Keratinocyte (primary cell): ENCODE measurements at regions not wholly inside any gene's neighbourhood (a gene's known extent, or its start where the extent isn't known, plus 50 kb on each side); places are given as distances from the start of the nearest gene placed in this dataset.

Experiments
- EZH2 ChIP-seq: IDR thresholded peaks from one replicate; pipeline ENCODE4 v1.6.1; 2012; ENCODE audit warnings: inconsistent platforms, mild to moderate bottlenecking, low read length, moderate library complexity
- TF ChIP-seq, protein P1 (sequence below), 3 experiments: IDR thresholded peaks in 1 of 3; conservative IDR thresholded peaks in 1 of 3; optimal IDR thresholded peaks in 1 of 3; 2 replicates in 2 of 3; 3 replicates in 1 of 3; pipeline versions ENCODE3 to v1.5.1; 2011; ENCODE audit warnings: low read length in 3 of 3, mild to moderate bottlenecking in 3 of 3, moderate library complexity in 2 of 3, control low read depth in 1 of 3, inconsistent platforms in 1 of 3; ENCODE audit not compliant: insufficient read depth in 2 of 3; ENCODE audit errors: extremely low read depth in 1 of 3

DNA sequence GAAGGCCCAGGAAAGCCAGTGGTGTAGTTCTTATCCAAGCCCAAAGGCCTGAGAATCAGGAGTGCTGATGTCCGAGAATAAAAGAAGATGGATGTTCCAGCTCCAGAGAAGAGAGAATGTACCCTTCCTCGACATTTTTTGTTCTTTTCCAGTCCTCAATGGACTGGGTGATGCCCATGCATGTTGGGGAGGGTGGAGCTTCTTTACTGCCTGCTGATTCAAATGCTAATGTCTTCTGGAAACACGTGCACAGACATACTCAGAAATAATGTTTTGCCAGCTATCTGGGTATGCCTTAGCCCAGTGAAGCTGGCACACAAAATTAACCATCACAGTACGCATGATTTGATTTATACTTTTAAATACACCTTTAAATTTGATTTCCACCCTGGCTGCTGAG, 61.5 kb upstream of the FOXE1 start:
- no peak for TF ChIP-seq EZH2
- TF ChIP-seq, protein P1, sequence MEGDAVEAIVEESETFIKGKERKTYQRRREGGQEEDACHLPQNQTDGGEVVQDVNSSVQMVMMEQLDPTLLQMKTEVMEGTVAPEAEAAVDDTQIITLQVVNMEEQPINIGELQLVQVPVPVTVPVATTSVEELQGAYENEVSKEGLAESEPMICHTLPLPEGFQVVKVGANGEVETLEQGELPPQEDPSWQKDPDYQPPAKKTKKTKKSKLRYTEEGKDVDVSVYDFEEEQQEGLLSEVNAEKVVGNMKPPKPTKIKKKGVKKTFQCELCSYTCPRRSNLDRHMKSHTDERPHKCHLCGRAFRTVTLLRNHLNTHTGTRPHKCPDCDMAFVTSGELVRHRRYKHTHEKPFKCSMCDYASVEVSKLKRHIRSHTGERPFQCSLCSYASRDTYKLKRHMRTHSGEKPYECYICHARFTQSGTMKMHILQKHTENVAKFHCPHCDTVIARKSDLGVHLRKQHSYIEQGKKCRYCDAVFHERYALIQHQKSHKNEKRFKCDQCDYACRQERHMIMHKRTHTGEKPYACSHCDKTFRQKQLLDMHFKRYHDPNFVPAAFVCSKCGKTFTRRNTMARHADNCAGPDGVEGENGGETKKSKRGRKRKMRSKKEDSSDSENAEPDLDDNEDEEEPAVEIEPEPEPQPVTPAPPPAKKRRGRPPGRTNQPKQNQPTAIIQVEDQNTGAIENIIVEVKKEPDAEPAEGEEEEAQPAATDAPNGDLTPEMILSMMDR (optimal IDR thresholded peaks at IDR 0.05 in 1 of 3, IDR thresholded peaks at IDR 0.05 in 1 of 3, conservative IDR thresholded peaks at IDR 0.05 in 1 of 3; ENCODE audit: extremely low read depth in 1 of 3, insufficient read depth in 2 of 3, low read length in 3 of 3), result no peak
